HG02884 (cell line): ENCODE measurements at regions not wholly inside any gene's neighbourhood (a gene's known extent, or its start where the extent isn't known, plus 50 kb on each side); places are given as distances from the start of the nearest gene placed in this dataset.

Source experiments
- ATAC-seq: cut with Tn5 transposase; IDR thresholded peaks from one replicate; pipeline ENCODE4 v1.9.1; 2021; ENCODE audit warnings: mild to moderate bottlenecking, moderate library complexity; ENCODE audit not compliant: unreplicated experiment

DNA sequence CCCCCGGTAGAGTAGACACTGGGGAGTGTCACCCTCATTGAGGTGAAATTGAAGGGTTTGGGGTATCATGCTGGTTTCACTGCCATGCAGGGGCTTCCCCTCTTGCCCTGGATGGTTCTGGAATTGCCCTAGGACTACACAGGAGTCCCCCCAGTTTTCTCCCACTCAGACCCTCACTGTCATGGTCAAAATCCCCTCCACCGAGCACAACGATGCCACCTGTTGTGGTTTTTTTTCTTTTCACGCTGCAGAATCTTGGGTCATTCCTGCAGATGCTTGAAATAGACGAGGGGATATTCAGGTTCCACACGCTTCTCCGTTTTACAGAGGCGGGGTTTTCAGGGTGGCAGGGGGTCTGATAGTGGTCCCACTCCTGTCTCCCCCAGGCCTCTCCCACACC is 255.6 kb downstream of the ENGASE start:
- ATAC-seq = no peak

DNA sequence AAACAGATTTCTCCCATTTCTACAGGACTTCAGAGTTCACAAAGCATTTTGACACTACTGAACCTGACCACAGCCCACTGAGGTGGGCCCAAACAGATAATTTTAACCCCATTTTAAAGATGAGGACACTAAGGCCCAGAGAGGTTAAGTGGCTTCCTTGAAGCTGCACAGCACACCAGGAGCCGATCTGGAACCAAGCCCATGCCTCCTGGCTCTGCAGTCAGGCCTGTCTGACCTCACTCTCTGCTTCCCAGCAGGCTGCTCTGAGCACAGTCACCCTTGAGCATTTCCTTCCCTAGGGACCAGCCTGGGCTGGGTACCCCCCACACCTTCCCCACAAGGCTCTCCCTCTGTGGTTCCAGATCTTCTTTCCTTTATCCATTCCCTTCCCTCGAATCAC is 252.2 kb downstream of the ENGASE start:
- no peak for ATAC-seq

- ATAC-seq = no peak
Measured at GRCh38 chr17:79325709-79326430, 251.2 kb downstream of the ENGASE start.

DNA sequence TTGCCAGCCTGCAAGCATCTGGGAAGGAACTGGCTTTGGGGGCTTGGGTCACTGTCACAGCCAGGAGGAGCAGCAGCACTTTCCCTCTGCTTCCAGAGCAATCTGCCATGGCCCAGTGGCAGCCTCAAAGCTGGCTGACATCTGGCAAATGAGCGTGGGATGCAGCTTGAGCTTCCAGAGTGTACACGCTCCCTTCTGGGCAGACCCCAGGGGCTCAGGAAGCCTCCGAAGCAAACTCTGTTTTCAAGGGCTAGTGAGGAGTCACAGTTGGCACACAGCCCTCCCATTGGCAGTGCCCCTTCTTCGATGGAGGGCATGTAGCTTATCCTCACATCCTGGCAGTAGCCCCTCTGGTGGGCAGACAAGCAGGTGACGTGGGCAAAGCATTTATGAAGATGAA is 249.6 kb downstream of the ENGASE start:
- no peak for ATAC-seq

- no peak for ATAC-seq
Measured at GRCh38 chr17:79323566-79323965, 248.9 kb downstream of the ENGASE start.

DNA sequence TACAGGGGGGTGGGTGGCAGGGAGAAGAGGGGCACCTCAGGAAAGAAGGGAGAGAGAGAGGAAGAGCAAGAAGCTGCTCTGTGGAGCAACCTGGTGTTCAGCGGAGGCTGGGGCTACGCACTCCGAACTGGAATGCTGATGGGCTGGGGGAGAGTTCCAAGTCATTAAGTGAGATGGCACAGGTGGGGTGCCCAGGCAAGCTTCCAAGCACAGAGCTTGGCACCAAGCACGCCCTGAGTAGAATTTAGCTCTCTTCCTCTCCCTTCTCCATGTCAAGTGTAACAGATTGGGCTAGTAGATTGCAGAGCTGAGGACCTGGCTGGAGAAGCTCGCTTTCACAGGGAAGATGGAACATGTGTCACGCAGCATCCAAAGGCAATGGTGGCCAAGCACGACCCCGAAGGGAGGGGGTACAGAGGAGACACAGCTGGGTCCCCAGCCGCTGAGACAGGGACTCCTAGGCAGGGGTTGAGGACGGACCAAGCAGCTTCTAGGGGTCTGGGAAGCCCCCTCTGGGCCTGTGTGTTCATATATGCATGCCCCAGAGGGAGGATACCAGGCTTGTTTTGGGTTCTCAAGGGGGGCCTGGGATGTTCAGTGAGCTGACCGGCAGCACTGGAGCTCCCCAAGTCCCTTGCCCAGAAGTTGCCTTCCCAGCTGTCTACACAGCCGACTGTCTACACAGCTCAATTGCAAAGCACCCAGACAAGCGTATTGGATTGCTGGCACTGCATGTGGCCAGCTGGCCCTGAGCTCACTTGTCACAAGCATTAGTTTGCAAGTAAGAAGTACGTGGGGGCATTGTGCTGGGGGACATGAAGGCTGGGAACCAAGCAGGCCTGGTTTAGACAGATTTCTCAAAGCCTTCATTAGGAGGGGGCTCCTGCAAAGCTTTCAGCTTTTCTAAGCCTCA is 247.8 kb downstream of the ENGASE start:
- no peak for ATAC-seq

DNA sequence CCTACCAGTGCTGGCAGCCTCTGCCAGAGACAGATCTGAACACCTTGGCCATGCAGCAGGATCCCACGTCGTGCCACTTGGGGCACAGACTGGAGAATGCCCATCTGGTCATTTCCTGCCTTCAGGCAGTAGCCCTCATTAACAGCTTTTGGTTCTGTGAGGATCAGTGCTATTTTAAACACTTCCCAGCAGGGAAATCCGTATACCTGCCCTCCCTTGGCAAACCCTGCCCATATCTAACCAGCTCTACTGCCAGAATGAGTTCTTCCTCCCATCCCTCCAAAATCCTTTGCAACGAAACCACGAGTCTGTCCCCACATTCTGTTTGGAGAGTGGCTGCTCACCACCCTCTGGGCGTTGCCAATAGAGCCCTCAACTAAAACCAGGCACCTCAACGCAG is 245.7 kb downstream of the ENGASE start:
- ATAC-seq = no peak

DNA sequence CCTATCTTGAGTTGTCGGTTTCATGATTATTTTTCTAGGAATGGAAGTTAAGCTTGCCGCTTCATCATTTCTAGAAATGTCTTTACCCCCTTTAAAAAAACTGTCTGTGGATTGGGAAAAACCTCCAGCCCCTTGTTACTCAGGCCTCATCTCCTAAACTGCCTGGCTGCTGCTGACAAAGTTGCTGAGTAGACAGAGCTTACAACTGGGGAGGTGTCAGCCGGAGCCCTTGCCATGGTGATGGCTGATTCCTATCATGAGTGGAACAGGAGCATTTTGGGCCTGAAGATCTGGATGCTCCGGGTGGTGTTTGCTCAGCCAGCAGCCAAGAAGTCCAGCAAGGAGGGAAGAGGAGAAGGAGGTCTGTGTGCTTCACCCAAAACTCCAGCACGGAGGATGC is 243.3 kb downstream of the ENGASE start:
- no peak for ATAC-seq

- no peak for ATAC-seq
Measured at GRCh38 chr17:79316805-79317204, 242.2 kb downstream of the ENGASE start.

GRCh38 chr17:79315358-79316105 is 240.9 kb downstream of the ENGASE start:
- no peak for ATAC-seq

- no peak for ATAC-seq
Measured at GRCh38 chr17:79314617-79315357, 240.2 kb downstream of the ENGASE start.

DNA sequence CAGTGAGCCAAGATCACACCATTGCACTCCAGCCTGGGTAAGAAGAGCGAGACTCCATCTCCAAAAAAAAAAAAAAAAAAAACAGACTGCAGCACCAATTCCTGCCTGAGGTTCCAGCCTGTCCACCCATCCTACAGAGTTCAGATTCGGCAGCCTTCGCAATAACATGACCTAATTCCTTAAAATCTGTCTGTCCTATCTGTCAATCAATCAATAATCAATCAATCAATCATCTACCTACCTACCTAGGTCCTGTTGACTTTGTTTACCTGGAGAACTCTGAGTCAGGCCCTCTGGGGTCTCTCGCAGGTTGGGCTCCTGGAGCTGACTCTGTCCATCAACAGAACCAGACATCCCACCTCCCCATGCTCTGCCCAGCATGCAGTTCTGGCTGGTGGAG is 236.7 kb downstream of the ENGASE start:
- ATAC-seq = no peak

DNA sequence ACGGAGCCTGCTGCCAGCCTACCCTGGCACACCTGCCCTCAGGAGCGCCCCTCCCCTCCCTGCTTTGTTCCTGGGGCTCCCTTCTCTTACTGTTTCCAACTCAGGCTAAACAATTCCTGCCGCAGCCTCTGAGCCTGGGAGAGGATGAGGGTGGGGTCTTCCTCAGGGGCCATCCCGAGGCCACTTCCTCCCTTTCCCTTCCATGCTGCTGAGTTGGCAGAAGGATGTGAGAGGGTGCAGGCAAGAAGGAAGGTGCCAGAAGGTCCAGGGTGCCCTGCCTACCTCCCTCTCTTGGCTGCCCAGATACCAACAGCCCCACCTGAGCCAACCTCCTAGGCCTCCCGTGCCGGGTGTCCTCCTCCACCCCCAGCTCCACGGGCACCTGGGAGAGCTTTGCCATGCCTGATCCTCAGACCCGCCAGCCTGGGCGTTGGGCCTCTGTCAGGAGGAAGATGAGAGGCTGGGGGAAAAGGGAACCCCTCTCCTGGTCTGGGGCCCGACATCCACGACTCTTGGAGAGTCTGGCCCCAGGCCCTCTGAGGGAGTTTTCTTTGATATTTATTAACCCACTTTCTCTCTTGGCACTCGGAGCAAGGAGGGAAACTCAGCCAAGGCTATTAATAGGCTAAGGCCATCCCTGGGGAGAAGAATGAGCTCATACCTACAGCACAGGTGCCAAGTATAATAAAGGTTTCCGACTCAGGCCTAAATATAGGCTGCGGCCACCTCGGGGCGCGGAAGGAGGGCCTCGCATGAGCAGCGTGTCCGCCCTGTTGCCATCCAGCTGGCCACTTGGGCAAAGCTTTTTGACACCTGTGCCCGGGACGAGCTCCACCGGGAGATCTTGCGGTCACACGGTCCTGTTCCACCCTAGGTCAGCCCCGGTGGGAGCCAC is 232.0 kb downstream of the ENGASE start:
- no peak for ATAC-seq

DNA sequence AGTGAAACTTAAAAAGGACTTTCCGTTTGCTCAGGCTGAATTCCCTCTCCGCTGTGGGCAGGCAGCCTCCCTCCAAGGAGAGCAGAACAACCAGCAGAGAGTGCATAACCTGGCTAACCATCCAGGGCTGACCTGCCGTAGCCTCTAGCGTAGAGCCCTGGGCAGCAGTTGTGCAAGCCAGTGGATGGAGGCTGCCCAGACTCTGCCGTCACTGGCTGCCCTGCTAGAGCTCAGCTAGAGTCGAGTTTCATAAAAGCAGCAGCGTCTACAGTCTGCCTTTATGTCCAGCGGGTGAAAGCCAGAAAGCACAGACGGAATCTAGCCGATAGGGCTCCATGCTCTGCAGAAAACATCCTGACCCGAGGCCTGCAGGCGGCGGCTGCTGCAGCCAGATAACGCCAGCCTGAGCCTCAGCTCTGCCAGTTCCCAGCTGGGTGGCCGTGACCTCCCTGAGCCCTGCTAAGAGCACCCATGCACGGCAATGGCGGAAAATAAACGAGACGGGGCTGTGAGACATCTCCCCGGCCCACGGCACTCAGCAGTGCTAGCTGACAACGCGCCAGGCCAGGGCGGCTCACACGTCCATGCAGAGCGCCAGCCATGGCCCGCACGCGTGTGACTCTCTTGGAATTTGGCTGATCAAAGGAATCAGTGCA is 231.3 kb downstream of the ENGASE start:
- ATAC-seq = no peak

- no peak for ATAC-seq
Measured at GRCh38 chr17:79305376-79305767, 230.7 kb downstream of the ENGASE start.

- no peak for ATAC-seq
Measured at GRCh38 chr17:79304884-79305283, 230.3 kb downstream of the ENGASE start.

GRCh38 chr17:79303641-79304205 is 229.1 kb downstream of the ENGASE start:
- no peak for ATAC-seq

GRCh38 chr17:79301469-79301868 is 226.8 kb downstream of the ENGASE start:
- no peak for ATAC-seq

GRCh38 chr17:79299349-79299748 is 224.7 kb downstream of the ENGASE start:
- no peak for ATAC-seq
